HFFc6 (cell line): ENCODE measurements at regions not wholly inside any gene's neighbourhood (a gene's known extent, or its start where the extent isn't known, plus 50 kb on each side); places are given as distances from the start of the nearest gene placed in this dataset.

Experiments
- DNase-seq: peaks from one replicate; pipeline ENCODE4 v3.0.0-alpha.2; 2018
- H3K27ac Mint-ChIP-seq: 2 replicates; pipeline ENCODE4 v1.8.0; 2020; ENCODE audit warnings: mild to moderate bottlenecking, mixed read lengths
- H3K27me3 Mint-ChIP-seq: 2 replicates; pipeline ENCODE4 v1.8.0; 2021; ENCODE audit warnings: mild to moderate bottlenecking, moderate library complexity, mixed read lengths; ENCODE audit not compliant: insufficient read depth
- H3K36me3 Mint-ChIP-seq: 2 replicates; pipeline ENCODE4 v1.8.0; 2021; ENCODE audit warnings: low read depth, mixed read lengths
- H3K4me1 Mint-ChIP-seq: 2 replicates; pipeline ENCODE4 v1.8.0; 2020; ENCODE audit warnings: low read depth, mixed read lengths
- H3K4me3 Mint-ChIP-seq: 2 replicates; pipeline ENCODE4 v1.8.0; 2020; ENCODE audit warnings: mild to moderate bottlenecking, moderate library complexity, mixed read lengths
- H3K9me3 Mint-ChIP-seq: 2 replicates; pipeline ENCODE4 v1.8.0; 2020; ENCODE audit warnings: mild to moderate bottlenecking, mixed read lengths
- CTCF ChIP-seq: fragments of 200-600 bp; sonication (generic); IDR thresholded peaks from 2 replicates; pipeline ENCODE4 v1.5.0; 2021; ENCODE audit warnings: antibody characterized with exemption, mild to moderate bottlenecking

- Mint-ChIP-seq H3K4me3 (no peak overlapping the region), H3K36me3 (no peaks in the 10 kb centered on the region), H3K9me3 (peaks cover 23% of the 10 kb centered on the region), H3K27me3 (peaks cover 4% of the 10 kb centered on the region; the same call in 1 of the 2 replicates), H3K27ac (no peak overlapping the region), H3K4me1 (no peaks in the 10 kb centered on the region)
- DNase-seq = no peak
- no peak for TF ChIP-seq CTCF
Observed at GRCh38 chr18:72648079-72648478, 103.9 kb upstream of the CBLN2 start.

GRCh38 chr18:72640557-72640956, 96.4 kb upstream of the CBLN2 start:
- TF ChIP-seq CTCF = no peak
- H3K9me3 Mint-ChIP-seq = peaks cover 41% of the 10 kb centered on the region
- no peaks in the 10 kb centered on the region for H3K36me3 Mint-ChIP-seq
- H3K27me3 Mint-ChIP-seq = peaks cover 1% of the 10 kb centered on the region; the same call in 1 of the 2 replicates
- DNase-seq = no peak
- H3K4me3 Mint-ChIP-seq = peak overlapping the region; percentile 5; the same call in 1 of the 2 replicates
- H3K4me1 Mint-ChIP-seq = no peaks in the 10 kb centered on the region
- no peak overlapping the region for H3K27ac Mint-ChIP-seq

GRCh38 chr18:72638376-72638775, 94.2 kb upstream of the CBLN2 start:
- H3K9me3 Mint-ChIP-seq = peaks cover 27% of the 10 kb centered on the region; the same call in 1 of the 2 replicates
- no peak for TF ChIP-seq CTCF
- H3K4me1 Mint-ChIP-seq = no peaks in the 10 kb centered on the region
- H3K27ac Mint-ChIP-seq = no peak overlapping the region
- H3K27me3 Mint-ChIP-seq = no peaks in the 10 kb centered on the region
- no peak overlapping the region for H3K4me3 Mint-ChIP-seq
- H3K36me3 Mint-ChIP-seq = no peaks in the 10 kb centered on the region
- DNase-seq = no peak

- peaks cover 27% of the 10 kb centered on the region; the same call in 1 of the 2 replicates for H3K9me3 Mint-ChIP-seq
- TF ChIP-seq CTCF = no peak
Observed at GRCh38 chr18:72637721-72638120, 93.6 kb upstream of the CBLN2 start.

GRCh38 chr18:72637299-72637698, 93.2 kb upstream of the CBLN2 start:
- no peak for TF ChIP-seq CTCF
- H3K27ac Mint-ChIP-seq = no peak overlapping the region
- no peaks in the 10 kb centered on the region for H3K4me1 Mint-ChIP-seq
- DNase-seq = no peak
- H3K4me3 Mint-ChIP-seq = no peak overlapping the region
- H3K9me3 Mint-ChIP-seq = peaks cover 27% of the 10 kb centered on the region; the same call in 1 of the 2 replicates
- no peaks in the 10 kb centered on the region for H3K36me3 Mint-ChIP-seq
- no peaks in the 10 kb centered on the region for H3K27me3 Mint-ChIP-seq

More at GRCh38 chr18:72637721-72638120, 93.6 kb upstream of the CBLN2 start:
- DNase-seq = no peak
- H3K27ac Mint-ChIP-seq = no peak overlapping the region
- no peaks in the 10 kb centered on the region for H3K4me1 Mint-ChIP-seq
- no peaks in the 10 kb centered on the region for H3K36me3 Mint-ChIP-seq
- no peaks in the 10 kb centered on the region for H3K27me3 Mint-ChIP-seq
- H3K4me3 Mint-ChIP-seq = no peak overlapping the region

GRCh38 chr18:72636611-72637010, 92.5 kb upstream of the CBLN2 start:
- Mint-ChIP-seq H3K27ac (no peak overlapping the region), H3K27me3 (no peaks in the 10 kb centered on the region), H3K4me1 (no peaks in the 10 kb centered on the region), H3K36me3 (no peaks in the 10 kb centered on the region), H3K9me3 (peaks cover 27% of the 10 kb centered on the region; the same call in 1 of the 2 replicates), H3K4me3 (no peak overlapping the region)
- DNase-seq = no peak
- TF ChIP-seq CTCF = no peak
